HCT116 (cell line): ENCODE measurements at regions not wholly inside any gene's neighbourhood (a gene's known extent, or its start where the extent isn't known, plus 50 kb on each side); places are given as distances from the start of the nearest gene placed in this dataset.

ENCODE experiments used
- CBX3 ChIP-seq: IDR thresholded peaks from 2 replicates; pipeline ENCODE4 v1.6.1; 2012; ENCODE audit warnings: low read depth
- EGR1 ChIP-seq: IDR thresholded peaks from 2 replicates; pipeline ENCODE4 v1.6.1; 2012; ENCODE audit warnings: low read depth
- ELF1 ChIP-seq: IDR thresholded peaks from 2 replicates; pipeline ENCODE4 v1.6.1; 2012; ENCODE audit warnings: low read depth, borderline replicate concordance
- EZH2phosphoT487 ChIP-seq: fragments of 200-600 bp; IDR thresholded peaks from 2 replicates; pipeline ENCODE4 v1.6.1; 2018; ENCODE audit warnings: antibody characterized with exemption, borderline replicate concordance
- FOSL1 ChIP-seq: IDR thresholded peaks from 2 replicates; pipeline ENCODE4 v1.6.1; 2012; ENCODE audit warnings: low read depth
- POLR2A ChIP-seq: IDR thresholded peaks from 2 replicates; pipeline ENCODE4 v1.7.0; 2011; ENCODE audit warnings: borderline replicate concordance; ENCODE audit not compliant: insufficient read depth, insufficient read length; ENCODE audit errors: extremely low read depth
- POLR2AphosphoS5 ChIP-seq: IDR thresholded peaks from 2 replicates; pipeline ENCODE4 v1.6.1; 2011; ENCODE audit warnings: mild to moderate bottlenecking, low read depth, low read length, moderate library complexity
- REST ChIP-seq: IDR thresholded peaks from 2 replicates; pipeline ENCODE4 v1.6.1; 2012; ENCODE audit warnings: low read depth
- SIN3A ChIP-seq: IDR thresholded peaks from 2 replicates; pipeline ENCODE4 v1.6.1; 2012; ENCODE audit warnings: low read depth
- TCF7L2 ChIP-seq: IDR thresholded peaks from 2 replicates; pipeline ENCODE4 v1.7.0; 2011; ENCODE audit warnings: borderline replicate concordance, inconsistent platforms; ENCODE audit not compliant: insufficient read depth, insufficient read length; ENCODE audit errors: extremely low read depth
- ZNF274 ChIP-seq: fragments of 200-500 bp; sonication (Bioruptor generic); IDR thresholded peaks from 2 replicates; pipeline ENCODE4 v1.6.1; 2014; ENCODE audit warnings: mild to moderate bottlenecking, low read depth, low read length, inconsistent platforms
- TF ChIP-seq, protein P1 (sequence below), 3 experiments: fragments of 200-600 bp in 1 of 3; sonication (generic) in 1 of 3; IDR thresholded peaks in 2 of 3; conservative IDR thresholded peaks in 1 of 3; 2 replicates each; pipeline ENCODE4 v1.5.1; 2012 to 2017; ENCODE audit warnings: low read depth in 2 of 3, low read length in 2 of 3, antibody characterized with exemption in 1 of 3, borderline replicate concordance in 1 of 3, control low read depth in 1 of 3, mild to moderate bottlenecking in 1 of 3, mixed read lengths in 1 of 3, mixed run types in 1 of 3, moderate library complexity in 1 of 3; ENCODE audit not compliant: insufficient read depth in 1 of 3

DNA sequence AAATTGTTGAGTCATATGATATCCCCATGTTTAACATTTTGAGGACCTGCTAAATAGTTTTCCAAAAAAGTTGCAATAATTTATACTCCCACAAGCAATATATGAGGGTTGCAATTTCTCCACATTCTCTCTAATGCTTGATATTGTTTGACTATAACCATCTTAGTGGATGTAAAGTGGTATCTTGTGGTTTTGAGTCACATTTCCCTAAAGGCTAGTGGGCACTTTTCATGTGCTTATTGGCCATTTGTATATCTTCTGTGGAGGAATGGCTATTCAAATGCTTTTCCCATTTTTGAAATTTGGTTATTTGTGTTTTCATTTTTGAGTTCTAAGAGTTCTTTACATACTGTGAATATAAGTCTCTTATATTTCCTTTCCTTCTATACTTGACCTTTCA is 82.7 kb downstream of the SCG2 start:
- TF ChIP-seq, protein P1, sequence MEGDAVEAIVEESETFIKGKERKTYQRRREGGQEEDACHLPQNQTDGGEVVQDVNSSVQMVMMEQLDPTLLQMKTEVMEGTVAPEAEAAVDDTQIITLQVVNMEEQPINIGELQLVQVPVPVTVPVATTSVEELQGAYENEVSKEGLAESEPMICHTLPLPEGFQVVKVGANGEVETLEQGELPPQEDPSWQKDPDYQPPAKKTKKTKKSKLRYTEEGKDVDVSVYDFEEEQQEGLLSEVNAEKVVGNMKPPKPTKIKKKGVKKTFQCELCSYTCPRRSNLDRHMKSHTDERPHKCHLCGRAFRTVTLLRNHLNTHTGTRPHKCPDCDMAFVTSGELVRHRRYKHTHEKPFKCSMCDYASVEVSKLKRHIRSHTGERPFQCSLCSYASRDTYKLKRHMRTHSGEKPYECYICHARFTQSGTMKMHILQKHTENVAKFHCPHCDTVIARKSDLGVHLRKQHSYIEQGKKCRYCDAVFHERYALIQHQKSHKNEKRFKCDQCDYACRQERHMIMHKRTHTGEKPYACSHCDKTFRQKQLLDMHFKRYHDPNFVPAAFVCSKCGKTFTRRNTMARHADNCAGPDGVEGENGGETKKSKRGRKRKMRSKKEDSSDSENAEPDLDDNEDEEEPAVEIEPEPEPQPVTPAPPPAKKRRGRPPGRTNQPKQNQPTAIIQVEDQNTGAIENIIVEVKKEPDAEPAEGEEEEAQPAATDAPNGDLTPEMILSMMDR (IDR thresholded peaks at IDR 0.05 in 2 of 3, conservative IDR thresholded peaks at IDR 0.05 in 1 of 3; ENCODE audit: borderline replicate concordance in 1 of 3, insufficient read depth in 1 of 3, low read depth in 2 of 3, low read length in 2 of 3): no peak
- no peak for TF ChIP-seq REST
- no peak for TF ChIP-seq EZH2phosphoT487
- no peak for TF ChIP-seq POLR2AphosphoS5
- no peak for TF ChIP-seq SIN3A
- no peak for TF ChIP-seq POLR2A
- no peak for TF ChIP-seq ZNF274
- TF ChIP-seq CBX3: no peak
- TF ChIP-seq EGR1: no peak
- TF ChIP-seq ELF1: no peak
- TF ChIP-seq FOSL1: no peak
- no peak for TF ChIP-seq TCF7L2
